Renal cortical epithelial cell (primary cell): ENCODE measurements at regions not wholly inside any gene's neighbourhood (a gene's known extent, or its start where the extent isn't known, plus 50 kb on each side); places are given as distances from the start of the nearest gene placed in this dataset.
"Not testable (repeated sequence)": the region's sequence is repeated elsewhere in the genome, so short reads cannot be mapped to it uniquely, and the experiment has no call there.

Source experiments
- DNase-seq: peaks from one replicate; pipeline ENCODE4 v3.0.0-alpha.2; 2011; ENCODE audit warnings: low read depth

- DNase-seq: no peak
These were observed 167.1 kb upstream of the FAM3C start for GRCh38 chr7:121563177-121563576.

GRCh38 chr7:121562259-121562658 lies 166.2 kb upstream of the FAM3C start:
- DNase-seq: peak; percentile 36

GRCh38 chr7:121561717-121562116 lies 165.6 kb upstream of the FAM3C start:
- no peak for DNase-seq

GRCh38 chr7:121560267-121560990 lies 164.3 kb upstream of the FAM3C start:
- no peak for DNase-seq

- DNase-seq: no peak
These were observed 162.2 kb upstream of the FAM3C start for GRCh38 chr7:121558288-121558687.

- peak; percentile 16 for DNase-seq
These were observed 161.2 kb upstream of the FAM3C start for GRCh38 chr7:121557034-121557892.

- no peak for DNase-seq
These were observed 159.4 kb upstream of the FAM3C start for GRCh38 chr7:121555558-121555957.

GRCh38 chr7:121547544-121548092 lies 151.5 kb upstream of the FAM3C start:
- DNase-seq: peak; percentile 80

GRCh38 chr7:121546632-121547543 lies 150.8 kb upstream of the FAM3C start:
- DNase-seq: no peak

- peak; percentile 86 for DNase-seq
These were observed 149.3 kb upstream of the FAM3C start for GRCh38 chr7:121545418-121545817.

GRCh38 chr7:121544726-121545125 lies 148.6 kb upstream of the FAM3C start:
- DNase-seq: peak; percentile 100

- DNase-seq: no peak
These were observed 148.1 kb upstream of the FAM3C start for GRCh38 chr7:121544238-121544637.

GRCh38 chr7:121541457-121541856 lies 145.3 kb upstream of the FAM3C start:
- DNase-seq: peak; percentile 44

GRCh38 chr7:121540138-121540537 lies 144.0 kb upstream of the FAM3C start:
- DNase-seq: no peak

GRCh38 chr7:121537031-121537430 lies 140.9 kb upstream of the FAM3C start:
- no peak for DNase-seq

GRCh38 chr7:121531175-121532070 lies 135.3 kb upstream of the FAM3C start:
- DNase-seq: no peak

- peak; percentile 100 for DNase-seq
These were observed 134.4 kb upstream of the FAM3C start for GRCh38 chr7:121530227-121531174.

- no peak for DNase-seq
These were observed 132.9 kb upstream of the FAM3C start for GRCh38 chr7:121529003-121529402.

- DNase-seq: not testable (repeated sequence)
These were observed 130.1 kb upstream of the FAM3C start for GRCh38 chr7:121526210-121526609.
